ENCODE measurements at regions not wholly inside any gene's neighbourhood (a gene's known extent, or its start where the extent isn't known, plus 50 kb on each side); places are given as distances from the start of the nearest gene placed in this dataset.

DNA sequence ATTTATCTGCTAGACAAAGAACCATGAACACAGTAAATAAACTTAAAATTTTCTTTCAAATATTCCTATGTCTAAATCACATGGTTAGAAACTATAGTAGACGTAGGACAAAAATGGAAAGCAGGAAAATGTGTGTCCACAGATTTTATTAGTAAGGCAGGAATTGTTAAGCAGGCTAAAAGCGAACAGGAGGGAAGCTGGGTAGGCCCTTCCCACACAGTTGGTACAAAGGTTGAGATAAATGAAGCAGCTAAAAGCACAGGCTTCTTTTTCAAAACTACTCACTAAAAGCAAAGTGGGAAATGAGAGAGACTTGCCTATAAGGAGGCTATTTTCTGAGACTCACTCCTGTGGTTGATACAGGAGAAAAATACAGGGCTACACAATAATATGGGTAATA lies 108.1 kb upstream of the PABPC4L start:
- H3K9me3 ChIP-seq, result no peaks in the 10 kb centered on the region
- ATAC-seq, result no peak
- H3K36me3 ChIP-seq (ENCODE audit: insufficient read depth in 1 of 2, low read depth in 1 of 2), result no peaks in the 10 kb centered on the region
- H3K27ac ChIP-seq, result no peak overlapping the region
- TF ChIP-seq CTCF (IDR thresholded peaks at IDR 0.05), result no peak
- H3K27me3 ChIP-seq (ENCODE audit: insufficient read depth in 3 of 3, low read length in 2 of 3), result no peaks in the 10 kb centered on the region
- intact Hi-C loops (cut with DNase I), result no loop called here
- no peak for DNase-seq
- no peaks in the 10 kb centered on the region for H3K4me1 ChIP-seq
- H3K4me3 ChIP-seq, result no peak overlapping the region
- WGBS, 3 donors, result 80 to 83% (median 80%) methylated on average over 2 of the region's 2 CpGs

GRCh38 chr4:134308910-134309309 lies 107.3 kb upstream of the PABPC4L start:
- ATAC-seq (no peak), DNase-seq (no peak)
- H3K4me3 ChIP-seq, result no peak overlapping the region
- intact Hi-C loops (cut with DNase I), result no loop called here
- H3K4me1 ChIP-seq, result no peaks in the 10 kb centered on the region
- no peaks in the 10 kb centered on the region for H3K27me3 ChIP-seq (ENCODE audit: insufficient read depth in 3 of 3, low read length in 2 of 3)
- no peak for TF ChIP-seq CTCF (IDR thresholded peaks at IDR 0.05)
- no peak overlapping the region for H3K27ac ChIP-seq
- no peaks in the 10 kb centered on the region for H3K9me3 ChIP-seq
- H3K36me3 ChIP-seq (ENCODE audit: insufficient read depth in 1 of 2, low read depth in 1 of 2), result no peaks in the 10 kb centered on the region

GRCh38 chr4:134298313-134298712 lies 96.7 kb upstream of the PABPC4L start:
- ATAC-seq (no peak), DNase-seq (no peak)
- Histone ChIP-seq H3K27me3 (ENCODE audit: insufficient read depth in 3 of 3, low read length in 2 of 3) (no peaks in the 10 kb centered on the region), H3K4me1 (no peaks in the 10 kb centered on the region), H3K27ac (no peak overlapping the region), H3K4me3 (no peak overlapping the region), H3K36me3 (ENCODE audit: insufficient read depth in 1 of 2, low read depth in 1 of 2) (no peaks in the 10 kb centered on the region), H3K9me3 (no peaks in the 10 kb centered on the region)
- TF ChIP-seq CTCF (IDR thresholded peaks at IDR 0.05), result no peak
- intact Hi-C loops (cut with DNase I), result no loop called here

- no peak for TF ChIP-seq CTCF (IDR thresholded peaks at IDR 0.05)
- H3K9me3 ChIP-seq, result no peaks in the 10 kb centered on the region
- no peaks in the 10 kb centered on the region for H3K4me1 ChIP-seq
- no peak overlapping the region for H3K27ac ChIP-seq
- ATAC-seq (no peak), DNase-seq (no peak)
- intact Hi-C loops (cut with DNase I), result no loop called here
- no peaks in the 10 kb centered on the region for H3K36me3 ChIP-seq (ENCODE audit: insufficient read depth in 1 of 2, low read depth in 1 of 2)
- H3K27me3 ChIP-seq (ENCODE audit: insufficient read depth in 3 of 3, low read length in 2 of 3), result no peaks in the 10 kb centered on the region
- H3K4me3 ChIP-seq, result no peak overlapping the region
These were observed 96.2 kb upstream of the PABPC4L start for GRCh38 chr4:134297765-134298164.

- Histone ChIP-seq H3K36me3 (ENCODE audit: insufficient read depth in 1 of 2, low read depth in 1 of 2) (no peaks in the 10 kb centered on the region), H3K4me1 (no peaks in the 10 kb centered on the region), H3K27ac (no peak overlapping the region), H3K4me3 (no peak overlapping the region), H3K27me3 (ENCODE audit: insufficient read depth in 3 of 3, low read length in 2 of 3) (no peaks in the 10 kb centered on the region), H3K9me3 (peaks cover 5% of the 10 kb centered on the region)
- no peak for ATAC-seq
- TF ChIP-seq CTCF (IDR thresholded peaks at IDR 0.05), result no peak
- WGBS, 3 donors, result 96 to 99% (median 97%) methylated on average over 2 of the region's 2 CpGs
- intact Hi-C loops (cut with DNase I), result no loop called here
- DNase-seq, result no peak
These were observed 81.1 kb upstream of the PABPC4L start for GRCh38 chr4:134282680-134283079.
